GM23338 (cell line): ENCODE measurements at regions not wholly inside any gene's neighbourhood (a gene's known extent, or its start where the extent isn't known, plus 50 kb on each side); places are given as distances from the start of the nearest gene placed in this dataset.

Source experiments
- CTCF ChIP-seq, 2 experiments: fragments of 200-600 bp in 1 of 2; sonication (generic) in 1 of 2; conservative IDR thresholded peaks; 2 replicates each; pipeline versions ENCODE4 v1.5.1 to v1.6.1; 2016 to 2017; ENCODE audit warnings: antibody characterized with exemption in 2 of 2, low read depth in 2 of 2, mild to moderate bottlenecking in 2 of 2, moderate library complexity in 1 of 2
- EZH2 ChIP-seq: fragments of 200-600 bp; sonication (generic); IDR thresholded peaks from one replicate; pipeline ENCODE4 v1.8.0; 2017; ENCODE audit warnings: antibody characterized with exemption, mild to moderate bottlenecking, low read depth; ENCODE audit not compliant: unreplicated experiment

GRCh38 chr10:128684215-128684614, 558.0 kb upstream of the MKI67 start:
- TF ChIP-seq CTCF (conservative IDR thresholded peaks at IDR 0.05; ENCODE audit: low read depth in 2 of 2) (no peak), EZH2 (no peak)
